HG02798 (cell line): ENCODE measurements at regions not wholly inside any gene's neighbourhood (a gene's known extent, or its start where the extent isn't known, plus 50 kb on each side); places are given as distances from the start of the nearest gene placed in this dataset.

Source experiments
- ATAC-seq: cut with Tn5 transposase; IDR thresholded peaks from one replicate; pipeline ENCODE4 v1.9.1; 2021; ENCODE audit warnings: mild to moderate bottlenecking; ENCODE audit not compliant: unreplicated experiment, poor library complexity

DNA sequence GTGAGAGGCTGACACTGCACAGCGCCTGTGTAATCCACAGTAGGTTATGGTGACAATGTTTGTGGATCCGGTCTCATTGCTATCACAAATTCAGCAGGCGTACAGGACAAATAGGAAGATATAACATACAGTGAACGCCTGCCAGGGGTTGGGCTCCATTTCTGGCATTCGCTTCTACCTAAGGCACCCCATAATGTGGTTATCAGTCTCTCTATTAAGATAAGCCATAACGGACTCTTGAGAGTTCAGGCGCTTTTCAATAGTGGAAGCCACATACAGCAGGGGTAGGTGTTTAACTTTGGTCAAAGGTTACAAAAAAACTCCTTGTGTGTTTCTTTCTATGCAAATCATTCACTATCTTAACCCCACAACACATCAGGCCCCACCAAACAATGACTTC, 72.8 kb downstream of the SIPA1L2 start:
- no peak for ATAC-seq

DNA sequence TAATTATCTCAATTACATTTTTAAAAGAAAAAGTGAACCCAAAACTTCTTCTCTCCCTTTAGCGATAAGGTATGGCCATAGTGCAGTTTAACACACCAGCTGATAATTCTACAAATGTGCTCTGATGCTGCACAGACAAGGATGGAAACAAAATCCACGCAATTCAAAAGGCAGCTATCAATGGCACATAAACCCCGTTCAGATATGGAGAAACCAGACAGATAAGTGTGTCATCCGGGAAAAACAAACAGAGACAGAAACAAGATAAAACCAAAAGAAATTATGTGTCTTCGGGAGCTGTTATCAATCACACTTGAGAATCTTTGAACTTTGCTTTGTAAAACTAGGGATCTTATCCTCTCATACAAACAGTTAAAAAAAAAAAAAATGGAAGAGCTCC, 73.6 kb downstream of the SIPA1L2 start:
- no peak for ATAC-seq

DNA sequence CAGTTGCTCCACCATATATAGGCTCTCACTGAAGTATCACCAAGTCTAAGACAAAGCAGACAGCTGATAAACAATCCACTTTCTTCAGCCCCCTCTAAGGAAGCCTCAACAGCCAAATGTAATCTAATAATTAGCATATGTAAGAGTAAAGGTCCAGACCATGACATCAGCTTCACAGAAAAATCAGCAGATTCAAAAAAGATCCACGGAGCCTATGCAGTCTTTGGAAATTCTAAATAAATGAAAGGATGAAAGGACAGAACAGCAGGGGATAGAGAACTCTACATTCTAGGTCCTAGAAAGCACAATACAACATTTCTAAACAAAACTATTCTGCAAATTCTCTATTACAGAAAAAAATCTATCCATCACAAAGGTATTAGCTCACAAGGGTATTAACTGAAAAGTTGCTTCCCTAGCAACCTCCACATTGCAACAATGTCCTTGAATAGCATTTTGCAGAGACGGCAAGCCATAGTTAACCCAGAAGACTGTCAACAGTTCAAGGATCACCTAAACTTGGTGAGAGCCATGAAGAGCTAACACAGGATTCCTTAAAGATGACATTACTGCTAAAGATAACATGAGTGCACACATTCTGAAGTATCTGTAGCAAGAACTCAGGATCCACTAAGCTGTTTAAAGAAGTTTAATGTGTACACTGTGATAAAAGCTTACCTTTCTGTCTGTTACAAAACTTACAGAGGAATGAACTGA, 74.3 kb downstream of the SIPA1L2 start:
- ATAC-seq, result no peak

DNA sequence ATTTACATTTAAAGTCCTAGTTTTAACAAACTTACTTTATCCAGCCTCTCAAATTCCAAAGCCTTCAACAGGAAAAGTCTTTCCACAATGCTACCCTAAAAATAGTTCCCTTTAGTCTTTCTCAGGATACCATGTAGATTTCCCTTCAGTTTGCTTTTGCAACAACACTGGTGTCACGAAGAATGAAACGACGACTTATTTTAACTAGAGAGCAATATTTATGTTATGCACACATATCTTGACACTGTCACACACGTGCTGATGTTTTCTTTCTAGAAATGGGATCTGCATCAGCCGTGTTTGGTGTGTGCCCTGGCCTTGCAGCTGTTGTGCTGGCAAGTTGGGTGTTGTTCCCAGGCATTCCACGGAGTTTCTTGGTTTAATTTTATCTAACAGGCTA, 75.5 kb downstream of the SIPA1L2 start:
- ATAC-seq, result no peak

DNA sequence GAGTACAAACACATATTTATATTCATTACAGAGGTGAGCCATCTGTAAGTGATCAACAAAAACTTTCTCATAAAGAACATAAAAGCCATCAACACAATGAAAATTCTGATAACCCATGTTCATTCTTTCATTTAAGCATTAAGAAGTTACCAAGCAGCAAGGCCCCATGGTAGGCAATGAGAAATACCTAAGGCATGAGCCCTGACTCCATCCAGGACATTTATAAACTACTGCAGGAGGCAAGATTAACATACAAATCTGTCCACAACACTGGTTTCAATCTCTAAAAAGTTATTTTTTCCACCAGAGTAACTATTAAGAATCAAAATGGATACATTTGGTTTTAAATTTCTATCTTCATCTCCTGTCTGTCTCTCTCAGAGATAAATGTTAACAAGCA, 76.1 kb downstream of the SIPA1L2 start:
- no peak for ATAC-seq

DNA sequence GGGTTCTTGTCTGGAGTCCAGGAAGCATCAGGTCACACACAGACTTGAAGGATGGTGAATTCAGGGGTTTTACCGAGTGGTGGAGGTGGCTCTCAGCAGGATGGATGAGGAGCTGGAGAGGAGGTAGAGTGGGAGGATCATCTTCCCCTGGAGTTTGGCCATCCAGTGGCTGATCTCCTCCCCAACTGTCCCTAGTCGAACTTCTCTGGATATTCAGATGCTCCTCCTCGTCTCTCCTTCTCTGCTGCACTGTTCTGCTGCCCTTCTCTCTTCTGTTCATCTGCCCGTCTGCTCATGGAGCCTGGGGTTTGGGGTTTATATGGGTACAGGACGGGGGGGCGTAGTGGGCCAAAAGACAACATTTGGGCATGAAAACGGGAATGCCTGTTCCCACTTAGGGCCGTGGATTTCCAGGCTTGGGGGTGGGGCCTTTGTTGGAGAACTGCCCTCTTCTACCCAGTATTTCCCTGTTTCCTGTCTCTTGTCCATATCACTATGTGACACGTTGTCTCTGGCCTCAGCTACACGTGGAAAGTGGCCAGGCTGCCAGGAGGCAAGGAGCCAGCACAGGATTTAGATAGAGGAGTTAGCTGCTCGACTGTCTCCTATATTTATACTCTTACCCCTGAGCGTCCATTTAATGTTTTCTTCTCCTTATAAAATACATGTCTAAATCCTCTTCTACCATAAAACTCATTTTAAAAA, 76.7 kb downstream of the SIPA1L2 start:
- no peak for ATAC-seq

DNA sequence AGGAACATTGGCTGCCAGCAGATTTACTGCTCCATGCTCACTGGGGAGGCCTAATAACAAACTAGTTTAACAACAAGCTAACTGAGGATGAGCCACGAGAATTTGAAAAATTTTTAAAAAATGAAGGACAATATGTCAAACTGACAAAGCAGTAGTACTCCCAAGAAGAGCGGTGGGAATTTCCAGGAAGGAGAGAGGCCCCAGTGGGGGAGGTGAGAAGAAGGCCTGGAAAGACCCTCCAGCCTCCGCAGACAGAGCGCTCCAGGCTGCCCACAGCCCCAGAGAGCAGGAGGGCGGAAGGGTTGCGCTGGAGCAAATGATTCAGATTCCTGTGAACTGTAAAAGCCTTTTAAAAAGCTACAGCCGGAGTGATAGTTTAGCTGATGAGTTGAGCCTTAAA, 78.5 kb downstream of the SIPA1L2 start:
- ATAC-seq, result no peak

DNA sequence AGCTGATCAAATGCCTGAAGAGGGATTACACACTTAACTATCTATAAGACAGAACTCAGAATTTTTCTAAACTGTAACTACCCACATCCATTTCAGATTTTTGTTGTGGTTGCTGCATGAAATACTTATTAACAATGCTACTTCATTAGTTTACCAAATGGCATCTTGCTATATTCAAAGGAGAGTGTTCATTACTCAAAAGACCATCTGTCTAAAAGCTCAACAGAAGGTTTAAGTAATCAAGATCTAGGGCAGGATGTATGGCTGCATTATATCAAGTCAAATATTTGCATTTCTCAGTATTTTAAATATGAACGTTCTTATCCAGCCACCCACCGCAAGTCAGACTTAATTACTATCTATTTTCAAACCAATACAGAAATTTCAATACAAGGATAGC, 79.9 kb downstream of the SIPA1L2 start:
- ATAC-seq, result no peak

DNA sequence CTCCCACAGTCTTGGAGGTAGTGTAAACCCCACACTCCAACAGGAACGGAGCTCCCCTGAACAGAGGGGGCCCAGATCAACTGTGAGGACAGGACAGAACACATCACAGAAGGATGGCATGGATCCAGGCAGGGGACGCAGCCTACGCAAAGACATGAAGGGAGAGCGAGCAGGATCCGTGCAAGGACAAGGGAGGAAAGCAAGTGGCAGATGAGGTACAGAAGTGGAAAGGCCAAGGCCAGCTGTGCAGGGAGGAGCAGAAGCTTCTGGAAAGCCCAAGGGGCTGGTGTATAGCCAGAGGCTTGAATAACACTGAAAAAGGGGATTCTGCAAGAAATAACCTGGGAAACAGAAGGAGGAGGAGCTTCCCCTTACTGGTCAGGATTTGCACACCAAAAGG, 81.2 kb downstream of the SIPA1L2 start:
- ATAC-seq, result no peak

DNA sequence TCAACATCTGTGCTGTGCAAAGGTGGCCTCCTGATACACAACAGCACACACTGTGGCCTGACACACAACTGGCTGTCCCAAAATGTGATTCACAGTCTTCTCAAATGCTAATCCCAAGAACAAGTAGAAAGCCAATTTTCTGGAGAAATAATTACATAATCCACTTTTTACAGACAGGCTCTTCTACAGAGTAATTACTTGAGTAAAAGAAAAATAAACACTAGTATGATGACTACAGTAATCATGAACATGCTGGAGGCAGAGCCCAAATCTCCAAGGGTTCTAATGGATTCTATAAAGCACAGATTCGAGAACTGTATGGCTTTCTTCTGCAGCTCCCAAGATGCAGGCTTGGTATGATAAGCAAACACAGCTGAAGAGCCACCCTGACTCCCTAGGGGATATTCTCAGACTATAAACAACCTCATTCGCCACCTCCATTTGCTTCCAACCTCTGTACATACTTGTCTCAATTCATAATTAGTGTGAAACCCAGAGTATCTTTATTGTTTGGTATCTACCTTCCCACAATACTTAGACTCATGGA, 81.9 kb downstream of the SIPA1L2 start:
- ATAC-seq, result no peak

DNA sequence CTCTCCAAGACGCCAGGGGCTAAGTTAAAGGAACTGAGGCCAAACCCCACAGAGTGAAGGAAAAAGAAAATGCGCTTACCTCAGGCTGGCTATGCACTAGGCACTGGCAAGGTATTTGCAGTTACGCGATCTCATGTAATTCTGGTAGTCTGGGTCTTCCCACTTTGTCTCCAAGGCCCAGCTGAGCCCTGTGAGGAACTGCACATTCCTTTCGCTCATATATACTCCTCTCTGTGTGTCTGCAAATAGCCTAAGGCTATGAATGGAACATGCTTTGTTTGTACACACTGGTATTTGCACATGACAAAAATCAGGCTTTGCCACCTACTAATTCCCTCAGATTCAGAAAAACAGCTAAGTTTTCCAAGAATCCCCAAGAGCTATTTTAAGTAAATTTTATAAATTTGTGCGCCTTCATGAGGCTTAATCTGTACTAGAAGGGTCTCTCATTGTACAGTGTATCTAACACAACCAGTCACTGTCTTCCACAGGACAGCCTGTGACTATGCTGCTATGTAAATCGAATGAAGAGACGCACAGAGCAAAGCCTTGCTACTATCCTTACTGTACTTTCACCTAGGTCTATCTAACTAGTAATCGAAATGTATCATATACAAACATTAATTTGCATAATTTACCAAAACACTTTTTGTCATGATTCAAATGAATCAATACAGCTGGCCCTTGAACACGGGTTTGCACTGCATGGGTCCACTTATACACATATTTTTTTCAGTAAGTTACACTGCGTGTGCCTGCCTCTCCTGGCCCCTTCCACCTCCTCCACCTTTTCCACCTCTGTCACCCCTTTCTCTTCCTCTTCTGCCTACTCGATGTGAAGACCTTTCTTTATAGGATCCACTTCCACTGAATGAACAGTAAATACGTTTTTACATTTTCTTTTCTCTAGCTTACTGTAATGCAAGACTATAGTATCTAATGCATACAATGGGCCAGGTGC, 87.0 kb downstream of the SIPA1L2 start:
- ATAC-seq, result no peak

DNA sequence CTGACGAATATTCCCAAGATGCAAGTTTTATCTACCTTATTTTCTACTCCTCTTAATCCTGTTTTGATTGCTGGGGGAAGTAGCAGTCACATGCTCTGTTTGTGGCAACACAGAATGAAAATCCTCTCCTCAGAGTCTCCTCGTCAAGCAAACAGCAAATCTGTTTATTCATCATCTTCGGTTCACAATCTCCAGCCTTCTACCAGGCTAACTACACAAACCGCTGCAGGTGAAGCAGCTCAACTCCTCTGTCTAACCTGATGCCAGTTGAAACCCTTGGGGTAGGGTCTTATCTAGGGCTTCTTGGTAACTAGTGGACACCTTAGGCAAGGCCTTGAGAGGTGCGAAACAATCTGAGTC, 91.0 kb downstream of the SIPA1L2 start:
- no peak for ATAC-seq

DNA sequence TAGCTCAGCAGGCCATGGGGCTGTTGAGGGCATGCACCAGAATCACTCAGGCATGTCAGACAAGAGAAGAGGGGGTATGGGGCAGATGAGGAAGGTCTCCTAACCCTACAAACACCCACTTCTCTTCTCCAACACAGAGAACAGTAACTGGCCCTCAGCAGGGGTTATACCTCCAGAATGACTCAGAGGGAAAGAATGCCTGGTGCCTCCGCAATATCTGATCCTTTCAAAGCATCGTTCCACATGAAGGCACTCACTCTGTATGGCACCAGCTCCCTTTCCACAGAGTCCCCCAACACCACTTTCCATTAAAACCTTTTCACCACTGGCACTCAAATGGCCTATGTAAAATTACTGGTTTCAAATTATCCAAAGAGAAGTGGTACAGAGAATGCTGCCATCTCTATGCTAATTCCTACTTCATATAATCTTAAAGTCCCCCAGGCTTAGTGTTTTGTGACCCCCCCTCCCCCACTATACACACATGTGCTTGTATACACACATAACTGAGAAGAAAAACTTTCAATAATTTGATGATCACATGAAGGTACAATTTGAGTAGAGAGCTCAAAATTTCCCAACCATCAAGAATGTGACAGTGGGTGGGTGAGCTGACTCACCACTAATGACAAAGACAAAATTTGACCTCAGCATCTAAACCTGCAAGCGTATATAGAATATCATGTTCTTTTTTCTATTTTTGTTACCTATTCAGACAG, 91.5 kb downstream of the SIPA1L2 start:
- ATAC-seq, result no peak

DNA sequence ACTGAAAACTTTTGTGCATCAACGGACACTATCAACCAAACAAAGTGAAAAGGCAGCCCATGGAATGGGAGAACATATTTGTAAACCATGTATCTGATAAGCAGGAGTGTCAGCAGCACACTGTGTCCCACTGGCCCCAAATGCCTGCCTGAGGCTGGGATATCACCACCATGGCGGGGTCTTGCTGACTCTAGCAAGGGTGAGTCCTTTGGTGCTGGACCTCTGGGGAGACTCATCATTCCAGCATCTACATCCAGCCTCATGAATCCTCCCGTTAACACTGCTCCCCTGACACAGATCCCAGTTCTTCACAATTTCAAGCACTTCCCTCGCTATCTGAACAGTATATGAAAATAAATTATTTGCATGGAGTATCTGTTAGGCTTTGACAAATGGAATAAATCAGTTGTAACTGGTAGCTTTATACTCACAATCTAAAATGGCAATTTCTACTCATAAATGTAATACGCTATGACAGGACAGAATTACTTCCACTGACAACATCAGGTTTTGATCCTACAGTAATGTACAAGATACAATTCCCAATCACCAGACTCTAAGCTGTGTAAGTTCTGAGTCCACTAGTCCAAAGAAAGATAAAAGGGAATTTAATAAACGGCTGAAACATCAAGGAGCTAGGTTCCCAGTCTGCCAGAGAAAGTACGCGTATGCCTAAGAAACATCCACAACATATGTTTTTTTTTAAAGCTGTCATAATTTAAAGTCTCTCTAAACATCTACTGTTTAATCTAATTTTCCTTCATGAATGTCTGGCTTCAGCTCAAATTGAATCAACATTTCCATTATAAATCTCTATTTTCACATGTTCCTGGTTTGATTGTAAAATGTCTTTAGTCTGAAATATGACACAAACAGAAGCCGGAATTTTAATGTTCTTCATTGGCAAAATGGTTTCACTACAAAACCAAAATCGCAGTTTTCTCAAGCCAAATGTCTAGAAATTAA, 95.1 kb downstream of the SIPA1L2 start:
- no peak for ATAC-seq

DNA sequence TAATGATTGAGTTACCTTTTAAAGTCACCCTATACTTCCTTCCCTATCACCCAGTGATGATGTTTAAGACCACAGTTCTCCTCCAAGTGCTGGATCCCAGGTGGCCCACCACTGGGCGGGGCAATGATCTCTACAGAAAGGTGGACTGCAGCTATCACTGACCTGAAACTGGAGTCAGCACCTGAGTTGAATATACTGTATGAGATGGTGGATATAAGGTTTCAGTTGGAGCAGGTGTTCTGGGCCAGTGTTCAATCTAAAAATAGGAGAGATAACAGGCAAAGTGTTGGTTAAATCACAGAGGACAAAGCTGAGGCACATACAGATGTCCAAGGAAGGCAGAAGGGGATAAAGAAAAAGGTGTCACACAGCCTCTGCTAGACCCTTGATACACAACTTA, 96.6 kb downstream of the SIPA1L2 start:
- no peak for ATAC-seq

DNA sequence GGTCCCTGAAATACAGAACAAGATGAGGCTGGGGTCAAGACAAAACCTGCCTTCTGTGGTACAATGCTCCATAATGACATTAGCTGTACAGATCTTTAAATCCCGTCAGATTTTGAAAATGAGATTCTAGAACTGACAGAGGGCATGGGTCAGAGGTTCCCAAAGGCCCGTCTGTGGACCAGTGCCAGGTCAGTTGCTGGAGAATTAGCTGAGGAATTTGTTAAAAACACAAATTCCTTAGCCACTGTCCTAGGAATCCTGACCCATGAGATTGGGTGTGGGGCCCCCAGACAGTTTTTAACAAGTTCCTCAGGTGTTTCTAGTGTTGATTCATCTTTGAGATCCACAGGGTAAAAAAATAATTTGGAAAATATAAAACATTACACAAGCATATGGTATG, 97.0 kb downstream of the SIPA1L2 start:
- no peak for ATAC-seq

DNA sequence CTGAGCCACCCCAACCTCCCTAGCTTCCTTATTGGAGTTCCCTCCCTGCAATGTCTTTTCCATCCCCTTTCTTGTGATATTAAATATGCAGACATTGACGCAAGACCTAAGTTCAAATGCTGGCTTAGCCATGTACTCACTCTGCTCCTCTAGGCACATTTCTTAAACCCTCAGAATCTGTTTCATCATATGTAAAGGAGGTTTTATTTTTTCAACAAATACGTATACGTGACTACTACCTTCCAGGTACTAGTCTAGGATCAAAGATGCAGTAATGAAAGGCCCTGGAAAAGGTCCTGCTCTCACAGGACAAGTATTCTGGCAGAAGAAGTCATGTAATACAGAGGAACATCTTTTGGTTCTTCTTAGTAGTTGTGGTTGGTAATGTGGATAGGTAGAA, 98.6 kb downstream of the SIPA1L2 start:
- ATAC-seq, result no peak

DNA sequence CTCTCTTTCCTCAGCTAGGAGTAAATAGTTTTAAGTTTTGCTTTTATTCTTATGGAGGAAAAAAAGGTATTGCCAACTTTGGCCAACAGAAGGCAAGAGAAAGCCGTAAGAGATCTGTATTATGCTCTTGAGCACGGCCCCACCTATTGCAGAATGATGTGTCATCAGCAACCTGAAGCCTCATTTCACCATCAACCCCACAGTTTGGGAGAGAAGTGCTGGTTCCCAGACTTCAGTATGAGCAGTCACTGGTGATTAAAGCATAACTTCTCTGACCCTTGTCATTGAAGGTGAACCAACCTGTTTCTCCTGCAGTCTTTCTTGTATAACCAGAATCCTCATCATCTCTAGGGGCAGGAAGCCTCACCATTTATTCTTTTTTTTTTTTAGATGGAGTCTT, 100.2 kb downstream of the SIPA1L2 start:
- ATAC-seq, result no peak

DNA sequence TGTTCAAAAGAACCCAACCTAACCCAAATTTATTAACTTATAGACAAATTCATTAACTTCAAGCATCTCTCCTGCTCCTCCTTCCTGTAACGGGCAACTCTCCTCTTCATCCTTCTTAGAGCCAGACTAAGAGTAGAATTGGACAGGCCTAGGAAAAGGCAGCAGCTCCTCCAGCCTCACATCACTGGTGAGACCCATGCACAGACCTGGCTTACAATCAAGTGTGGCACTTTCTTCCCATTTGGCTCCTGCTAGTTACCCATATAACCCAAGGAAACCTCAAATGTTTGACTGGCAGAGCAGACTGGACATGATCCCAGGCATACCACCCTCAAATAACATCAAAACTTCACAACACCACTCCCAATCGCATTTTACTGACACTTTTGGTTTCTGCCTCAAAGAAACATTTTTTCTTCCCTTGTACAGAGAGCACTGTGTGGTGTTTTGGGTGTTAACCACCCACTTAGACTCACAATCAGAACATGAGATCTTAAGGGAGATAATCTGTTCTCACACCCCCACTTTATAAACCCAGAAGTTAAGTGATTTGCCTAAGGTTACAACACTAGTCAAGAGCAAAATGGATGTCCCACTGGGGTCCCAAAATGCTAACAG, 101.4 kb downstream of the SIPA1L2 start:
- no peak for ATAC-seq
